ENCODE measurements at regions not wholly inside any gene's neighbourhood (a gene's known extent, or its start where the extent isn't known, plus 50 kb on each side); places are given as distances from the start of the nearest gene placed in this dataset.

- TF ChIP-seq CTCF (IDR thresholded peaks at IDR 0.05; ENCODE audit: borderline replicate concordance, extremely low read depth, low read length, poor library complexity, severe bottlenecking) (no peak), EZH2 (IDR thresholded peaks at IDR 0.05; ENCODE audit: borderline replicate concordance, low read depth, low read length, severe bottlenecking) (no peak)
Observed at GRCh38 chr3:190252080-190252479, 70.2 kb downstream of the CLDN1 start.
